Ishikawa (cell line): ENCODE measurements at regions not wholly inside any gene's neighbourhood (a gene's known extent, or its start where the extent isn't known, plus 50 kb on each side); places are given as distances from the start of the nearest gene placed in this dataset.

ENCODE experiments used
- CEBPB ChIP-seq: IDR thresholded peaks from 2 replicates; pipeline ENCODE4 v1.6.1; 2012
- CREB1 ChIP-seq: IDR thresholded peaks from 2 replicates; pipeline ENCODE4 v1.6.1; 2012; ENCODE audit warnings: low read depth
- MAX ChIP-seq: IDR thresholded peaks from 2 replicates; pipeline ENCODE4 v1.6.1; 2012
- TAF1 ChIP-seq: IDR thresholded peaks from 2 replicates; pipeline ENCODE4 v1.6.1; 2012; ENCODE audit warnings: low read depth, mild to moderate bottlenecking
- YY1 ChIP-seq: IDR thresholded peaks from 2 replicates; pipeline ENCODE4 v1.6.1; 2012; ENCODE audit warnings: low read depth
- ZBTB7A ChIP-seq: IDR thresholded peaks from 2 replicates; pipeline ENCODE4 v1.6.1; 2012; ENCODE audit warnings: low read depth
- TF ChIP-seq, protein P1 (sequence below): IDR thresholded peaks from 2 replicates; pipeline ENCODE4 v1.6.1; 2012

- TF ChIP-seq ZBTB7A (no peak), TAF1 (no peak), CEBPB (no peak), CREB1 (no peak), MAX (no peak), YY1 (no peak)
- TF ChIP-seq, protein P1, sequence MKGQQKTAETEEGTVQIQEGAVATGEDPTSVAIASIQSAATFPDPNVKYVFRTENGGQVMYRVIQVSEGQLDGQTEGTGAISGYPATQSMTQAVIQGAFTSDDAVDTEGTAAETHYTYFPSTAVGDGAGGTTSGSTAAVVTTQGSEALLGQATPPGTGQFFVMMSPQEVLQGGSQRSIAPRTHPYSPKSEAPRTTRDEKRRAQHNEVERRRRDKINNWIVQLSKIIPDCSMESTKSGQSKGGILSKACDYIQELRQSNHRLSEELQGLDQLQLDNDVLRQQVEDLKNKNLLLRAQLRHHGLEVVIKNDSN: no peak
Measured at GRCh38 chr12:9506746-9507145, 101.0 kb downstream of the KLRB1 start.
